HUES6 (cell line): ENCODE measurements at regions not wholly inside any gene's neighbourhood (a gene's known extent, or its start where the extent isn't known, plus 50 kb on each side); places are given as distances from the start of the nearest gene placed in this dataset.

Experiments used
- H3K27ac ChIP-seq: 2 replicates; pipeline ENCODE4 v1.7.0; 2013; ENCODE audit warnings: low read depth, mild to moderate bottlenecking, low read length, inconsistent platforms
- H3K27me3 ChIP-seq: 2 replicates; pipeline ENCODE4 v1.6.1; 2013; ENCODE audit warnings: low read length; ENCODE audit not compliant: control insufficient read depth, insufficient read depth
- H3K36me3 ChIP-seq: 2 replicates; pipeline ENCODE4 v1.6.1; 2013; ENCODE audit warnings: low read length; ENCODE audit not compliant: control insufficient read depth, insufficient read depth
- H3K4me1 ChIP-seq: 2 replicates; pipeline ENCODE4 v1.6.1; 2013; ENCODE audit warnings: low read length; ENCODE audit not compliant: control insufficient read depth, insufficient read depth
- H3K4me3 ChIP-seq: 2 replicates; pipeline ENCODE4 v1.5.1; 2013; ENCODE audit warnings: low read depth, low read length
- H3K9ac ChIP-seq: one replicate; pipeline ENCODE4 v1.6.1; 2013; ENCODE audit warnings: mild to moderate bottlenecking, low read length
- H3K9me3 ChIP-seq: 2 replicates; pipeline ENCODE4 v1.6.1; 2013; ENCODE audit warnings: low read depth, low read length; ENCODE audit not compliant: control insufficient read depth, insufficient read depth

- H3K27ac ChIP-seq, result no peak overlapping the region
- peaks cover 5% of the 10 kb centered on the region for H3K9me3 ChIP-seq
- no peak overlapping the region for H3K4me3 ChIP-seq
- H3K9ac ChIP-seq, result no peak overlapping the region
- H3K36me3 ChIP-seq, result no peaks in the 10 kb centered on the region
- no peaks in the 10 kb centered on the region for H3K27me3 ChIP-seq
- no peaks in the 10 kb centered on the region for H3K4me1 ChIP-seq
Measured at GRCh38 chr12:60094436-60094835, 498.6 kb downstream of the SLC16A7 start.

DNA sequence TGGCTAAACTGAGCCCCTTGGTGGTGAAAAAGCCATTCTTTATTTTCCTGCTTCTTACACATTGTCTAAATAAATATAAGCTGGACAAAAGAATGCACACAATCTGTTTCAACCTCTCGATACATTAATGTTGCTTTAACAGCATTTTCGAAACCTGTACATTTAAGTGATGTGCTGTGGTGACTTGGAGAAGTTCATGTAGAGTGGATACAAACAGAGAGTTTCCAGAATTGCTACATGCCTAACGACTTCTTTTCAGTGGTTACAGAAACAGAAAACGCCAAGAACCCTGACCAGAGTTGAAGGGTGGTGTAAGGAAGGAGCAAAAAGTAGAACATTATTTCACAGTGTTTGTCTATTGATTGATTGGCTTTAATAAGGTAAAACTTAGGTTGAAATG is 500.9 kb downstream of the SLC16A7 start:
- no peaks in the 10 kb centered on the region for H3K36me3 ChIP-seq
- H3K4me1 ChIP-seq, result no peaks in the 10 kb centered on the region
- H3K9ac ChIP-seq, result no peak overlapping the region
- no peak overlapping the region for H3K27ac ChIP-seq
- H3K27me3 ChIP-seq, result no peaks in the 10 kb centered on the region
- no peak overlapping the region for H3K4me3 ChIP-seq
- peaks cover 14% of the 10 kb centered on the region for H3K9me3 ChIP-seq

- Histone ChIP-seq H3K27ac (no peak overlapping the region), H3K9ac (no peak overlapping the region), H3K9me3 (peaks cover 14% of the 10 kb centered on the region), H3K4me3 (no peak overlapping the region), H3K27me3 (no peaks in the 10 kb centered on the region), H3K36me3 (no peaks in the 10 kb centered on the region), H3K4me1 (no peaks in the 10 kb centered on the region)
Measured at GRCh38 chr12:60100160-60100559, 504.3 kb downstream of the SLC16A7 start.

DNA sequence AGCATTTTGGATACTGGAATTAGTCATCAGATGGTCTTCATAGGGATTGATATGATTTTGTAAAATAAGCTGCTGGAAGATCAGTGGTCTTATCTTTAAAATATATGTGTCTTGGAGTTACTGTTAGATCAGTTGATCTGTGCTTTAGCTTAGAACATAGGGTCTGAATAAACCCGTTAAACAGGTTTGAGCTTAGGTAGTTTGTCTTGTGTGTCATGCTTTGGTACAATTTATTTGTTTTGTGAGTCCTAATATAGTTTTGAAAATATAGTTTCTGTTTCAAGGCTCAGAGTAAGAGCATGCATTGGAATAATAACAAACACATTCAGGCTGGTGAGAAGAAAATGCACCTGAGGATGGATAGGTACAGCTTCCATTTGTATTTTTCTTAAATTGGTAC is 505.0 kb downstream of the SLC16A7 start:
- H3K27me3 ChIP-seq, result no peaks in the 10 kb centered on the region
- no peak overlapping the region for H3K9ac ChIP-seq
- H3K27ac ChIP-seq, result no peak overlapping the region
- H3K4me1 ChIP-seq, result no peaks in the 10 kb centered on the region
- peaks cover 14% of the 10 kb centered on the region for H3K9me3 ChIP-seq
- H3K4me3 ChIP-seq, result no peak overlapping the region
- H3K36me3 ChIP-seq, result no peaks in the 10 kb centered on the region

GRCh38 chr12:60101715-60102114 is 505.9 kb downstream of the SLC16A7 start:
- no peak overlapping the region for H3K9ac ChIP-seq
- no peaks in the 10 kb centered on the region for H3K27me3 ChIP-seq
- H3K4me1 ChIP-seq, result no peaks in the 10 kb centered on the region
- no peak overlapping the region for H3K4me3 ChIP-seq
- H3K36me3 ChIP-seq, result no peaks in the 10 kb centered on the region
- no peak overlapping the region for H3K27ac ChIP-seq
- H3K9me3 ChIP-seq, result peaks cover 14% of the 10 kb centered on the region

DNA sequence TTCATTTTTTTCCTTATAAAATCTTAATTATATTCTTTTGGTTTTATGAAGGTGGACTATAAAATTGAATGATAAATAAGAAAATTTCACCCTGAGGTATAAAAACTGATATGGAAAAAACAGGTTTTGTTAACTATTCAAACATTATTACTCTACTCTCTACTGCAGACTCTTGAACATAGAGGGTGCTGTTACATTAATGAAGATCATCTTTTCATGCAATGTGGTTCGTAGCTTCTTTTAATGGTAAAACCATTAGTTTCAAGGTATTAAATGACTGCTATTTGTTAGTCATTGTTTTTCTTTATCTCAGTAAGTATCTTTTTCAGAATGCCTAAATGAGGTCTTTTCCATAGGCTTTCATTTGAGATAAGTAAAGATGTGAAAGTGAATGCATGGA is 510.4 kb downstream of the SLC16A7 start:
- no peak overlapping the region for H3K4me3 ChIP-seq
- H3K9ac ChIP-seq, result no peak overlapping the region
- no peaks in the 10 kb centered on the region for H3K4me1 ChIP-seq
- H3K36me3 ChIP-seq, result no peaks in the 10 kb centered on the region
- H3K9me3 ChIP-seq, result no peaks in the 10 kb centered on the region
- no peaks in the 10 kb centered on the region for H3K27me3 ChIP-seq
- no peak overlapping the region for H3K27ac ChIP-seq

GRCh38 chr12:60107992-60108391 is 512.2 kb downstream of the SLC16A7 start:
- H3K27ac ChIP-seq, result no peak overlapping the region
- no peaks in the 10 kb centered on the region for H3K9me3 ChIP-seq
- no peak overlapping the region for H3K9ac ChIP-seq
- H3K36me3 ChIP-seq, result no peaks in the 10 kb centered on the region
- H3K4me3 ChIP-seq, result no peak overlapping the region
- no peaks in the 10 kb centered on the region for H3K27me3 ChIP-seq
- no peaks in the 10 kb centered on the region for H3K4me1 ChIP-seq

GRCh38 chr12:60112063-60112462 is 516.2 kb downstream of the SLC16A7 start:
- Histone ChIP-seq H3K4me1 (no peaks in the 10 kb centered on the region), H3K9me3 (0 out of 2 replicates have a peak, but pooled peaks cover 2% of the 10 kb centered on the region), H3K36me3 (no peaks in the 10 kb centered on the region), H3K4me3 (no peak overlapping the region), H3K27me3 (no peaks in the 10 kb centered on the region), H3K27ac (no peak overlapping the region), H3K9ac (no peak overlapping the region)

DNA sequence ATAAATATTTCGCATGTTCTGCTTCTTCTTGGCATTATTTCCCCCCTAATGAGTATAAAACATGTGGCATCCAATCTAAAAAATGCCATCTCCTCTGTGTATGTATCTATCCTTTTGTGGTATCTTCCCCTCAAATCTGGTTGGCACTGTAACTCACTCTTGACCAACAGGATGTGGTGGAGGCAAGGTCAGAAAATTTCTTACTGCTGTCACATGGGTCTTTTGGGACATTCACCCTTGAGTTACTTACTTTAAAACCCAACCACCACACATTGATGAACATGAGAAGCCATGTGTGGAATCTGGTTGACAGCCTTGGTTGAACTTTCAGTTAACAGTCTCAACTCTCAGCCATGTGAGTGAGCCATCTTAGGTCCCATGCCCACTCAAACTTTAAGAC is 516.9 kb downstream of the SLC16A7 start:
- Histone ChIP-seq H3K36me3 (no peaks in the 10 kb centered on the region), H3K27me3 (no peaks in the 10 kb centered on the region), H3K4me3 (no peak overlapping the region), H3K9me3 (0 out of 2 replicates have a peak, but pooled peaks cover 2% of the 10 kb centered on the region), H3K4me1 (no peaks in the 10 kb centered on the region), H3K9ac (no peak overlapping the region), H3K27ac (no peak overlapping the region)

DNA sequence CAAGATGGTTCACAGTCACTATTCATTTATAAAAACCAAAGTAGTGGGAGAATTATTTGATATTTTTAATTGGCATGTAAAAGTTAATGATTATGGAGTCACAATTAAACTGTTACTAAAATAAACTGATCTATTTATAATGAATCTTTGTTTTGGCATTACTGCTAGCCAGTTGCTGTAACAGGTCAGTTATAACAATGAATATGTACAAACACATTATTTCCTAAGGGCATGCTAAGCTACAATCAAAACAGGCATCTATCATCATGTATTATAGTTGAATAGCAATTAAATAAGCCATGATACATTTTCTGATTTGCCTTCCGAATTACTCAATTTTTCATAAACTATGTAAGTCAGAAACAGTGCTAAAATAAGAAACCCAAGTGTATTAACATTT is 518.3 kb downstream of the SLC16A7 start:
- Histone ChIP-seq H3K27me3 (no peaks in the 10 kb centered on the region), H3K4me1 (no peaks in the 10 kb centered on the region), H3K27ac (no peak overlapping the region), H3K9ac (no peak overlapping the region), H3K36me3 (no peaks in the 10 kb centered on the region), H3K4me3 (no peak overlapping the region), H3K9me3 (peaks cover 4% of the 10 kb centered on the region; the same call in 1 of the 2 replicates)

DNA sequence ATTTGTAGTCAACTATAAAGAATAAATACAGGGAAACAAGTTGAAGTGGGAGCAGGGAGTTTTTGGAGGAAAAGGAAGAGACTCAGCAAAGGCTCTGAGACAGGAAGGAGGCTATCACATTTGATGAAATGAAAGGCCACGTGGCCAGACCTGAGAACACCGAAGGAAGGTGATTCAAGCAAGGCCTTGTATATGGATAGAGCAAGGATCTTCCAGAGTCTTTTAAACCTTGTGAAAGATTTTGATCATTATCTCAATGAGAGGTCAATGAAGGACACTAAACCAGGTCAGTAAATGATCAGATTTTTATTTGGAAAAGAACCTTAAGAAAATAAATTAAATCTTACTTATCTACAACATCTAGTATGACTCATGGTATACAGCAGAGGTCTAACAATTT is 523.5 kb downstream of the SLC16A7 start:
- Histone ChIP-seq H3K9me3 (peaks cover 7% of the 10 kb centered on the region; the same call in 1 of the 2 replicates), H3K9ac (no peak overlapping the region), H3K4me3 (no peak overlapping the region), H3K27ac (no peak overlapping the region), H3K4me1 (no peaks in the 10 kb centered on the region), H3K36me3 (no peaks in the 10 kb centered on the region), H3K27me3 (no peaks in the 10 kb centered on the region)

- H3K4me3 ChIP-seq, result no peak overlapping the region
- no peaks in the 10 kb centered on the region for H3K27me3 ChIP-seq
- H3K4me1 ChIP-seq, result no peaks in the 10 kb centered on the region
- no peaks in the 10 kb centered on the region for H3K36me3 ChIP-seq
- peaks cover 11% of the 10 kb centered on the region for H3K9me3 ChIP-seq
- no peak overlapping the region for H3K27ac ChIP-seq
- no peak overlapping the region for H3K9ac ChIP-seq
Measured at GRCh38 chr12:60120199-60120598, 524.4 kb downstream of the SLC16A7 start.
